ENCODE measurements at regions not wholly inside any gene's neighbourhood (a gene's known extent, or its start where the extent isn't known, plus 50 kb on each side); places are given as distances from the start of the nearest gene placed in this dataset.

DNA sequence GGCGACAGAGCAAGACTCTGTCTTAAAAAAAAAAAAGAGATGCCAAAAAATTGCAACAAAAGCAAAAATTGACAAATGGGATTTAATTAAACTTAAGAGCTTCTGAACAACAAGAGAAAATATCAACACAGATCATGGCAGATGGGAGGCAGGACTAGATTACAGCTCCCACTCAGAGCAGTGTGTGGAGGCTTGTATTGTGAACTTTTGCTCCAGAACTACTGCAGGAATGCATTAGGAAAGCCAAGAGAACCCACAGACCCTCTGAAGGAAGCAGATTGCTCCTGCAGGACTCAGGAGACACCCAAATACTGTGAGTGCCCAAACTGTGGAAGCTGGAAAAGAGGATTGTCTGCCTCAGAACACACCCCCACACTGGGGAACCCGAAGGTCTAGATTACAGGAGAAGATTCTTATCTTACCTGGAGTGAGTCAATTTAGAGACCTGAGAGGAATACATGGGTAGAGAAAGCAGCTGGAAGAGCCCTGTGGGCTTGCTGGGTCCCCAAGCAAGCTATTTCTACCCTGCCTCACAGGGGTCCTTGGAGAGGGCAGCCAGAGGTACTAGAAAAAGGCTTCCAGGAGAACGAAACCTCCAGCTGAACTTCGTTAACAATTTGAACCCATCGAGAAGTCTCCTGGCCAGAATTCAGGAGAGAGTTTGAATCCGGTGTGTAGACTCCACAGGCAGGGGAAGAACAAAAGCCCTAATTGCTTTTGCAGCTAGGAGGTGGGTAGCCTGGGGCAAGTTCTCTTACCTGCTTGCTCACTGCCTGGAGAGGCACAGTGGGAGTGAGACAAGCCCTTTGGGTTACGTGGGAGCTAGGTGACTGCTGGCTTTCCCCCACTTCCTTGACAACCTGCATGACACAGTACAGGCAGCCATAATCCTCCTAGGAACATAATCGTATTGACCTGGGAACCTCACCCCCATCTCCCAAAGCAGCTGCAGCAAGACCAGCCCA, 593.4 kb upstream of the RGMB start:
- H2BK120ac ChIP-seq (replicated peaks; ENCODE audit: low read depth, low read length), result no peak overlapping the region
- H3K9ac ChIP-seq (replicated peaks in 1 of 4; ENCODE audit: extremely low read depth in 1 of 4, low read depth in 3 of 4, low read length in 3 of 4), result no peak overlapping the region
- FAIRE-seq, result no peak
- H3K14ac ChIP-seq (ENCODE audit: insufficient read length), result no peak overlapping the region
- H3K79me2 ChIP-seq (ENCODE audit: control insufficient read depth in 1 of 2, insufficient read depth in 2 of 2, low read length in 2 of 2), result no peaks in the 10 kb centered on the region
- no peak overlapping the region for H3K4me3 ChIP-seq (ENCODE audit: extremely low read depth in 1 of 4, insufficient read depth in 2 of 4, low read depth in 3 of 4, low read length in 4 of 4)
- H3K18ac ChIP-seq (ENCODE audit: extremely low read depth, low read length), result no peak overlapping the region
- no peaks in the 10 kb centered on the region for H4K20me1 ChIP-seq (replicated peaks in 1 of 2; ENCODE audit: control insufficient read depth in 1 of 2, insufficient read depth in 2 of 2, low read length in 2 of 2)
- no peak overlapping the region for H2AFZ ChIP-seq (ENCODE audit: low read length)
- no peaks in the 10 kb centered on the region for H3K36me3 ChIP-seq (ENCODE audit: control insufficient read depth in 2 of 4, insufficient read depth in 4 of 4, low read length in 3 of 4)
- no peak overlapping the region for H2AK5ac ChIP-seq (ENCODE audit: low read depth, low read length)
- no peak overlapping the region for H2BK15ac ChIP-seq (ENCODE audit: low read length)
- no peaks in the 10 kb centered on the region for H3K23me2 ChIP-seq (ENCODE audit: low read depth, low read length)
- H3K4ac ChIP-seq (replicated peaks; ENCODE audit: insufficient read length, low read depth, low read length), result no peak overlapping the region
- H3K4me2 ChIP-seq (ENCODE audit: insufficient read depth in 1 of 2, low read depth in 2 of 2, low read length in 2 of 2), result no peak overlapping the region
- H4K5ac ChIP-seq (ENCODE audit: insufficient read length, low read depth, low read length), result no peak overlapping the region
- no peak overlapping the region for H4K91ac ChIP-seq (replicated peaks; ENCODE audit: insufficient read length, low read length)
- no peak overlapping the region for H2BK5ac ChIP-seq (ENCODE audit: low read depth, low read length)
- H3K27me3 ChIP-seq (replicated peaks in 1 of 4; ENCODE audit: control insufficient read depth in 3 of 4, extremely low read depth in 1 of 4, insufficient read depth in 3 of 4, low read length in 3 of 4), result no peaks in the 10 kb centered on the region
- H3K23ac ChIP-seq (ENCODE audit: insufficient read length), result no peak overlapping the region
- no peaks in the 10 kb centered on the region for H3K79me1 ChIP-seq (ENCODE audit: low read depth, low read length)
- CTCF ChIA-PET (ENCODE audit: partially characterized antibody), result interaction anchor here (0.6 to 0.8 kb wide), 3 partner anchors 428 to 1590 kb away, joined by 3 to 4 read pairs (median 3); no protein-coding TSS in a partner anchor
- WGBS, 2 experiments (ENCODE audit: extremely low coverage in 1 of 2, insufficient coverage in 1 of 2, insufficient read length in 1 of 2, insufficient replicate concordance in 2 of 2, low coverage in 1 of 2, low lambda C conversion rate in 2 of 2, missing lambda C conversion rate in 1 of 2), result 90% methylated on average over 8 of the region's 8 CpGs; no CpG with 5 or more reads in 1 of the 2 experiments
- no peaks in the 10 kb centered on the region for H3K9me3 ChIP-seq (ENCODE audit: insufficient read depth in 2 of 2, low read depth in 1 of 2, low read length in 1 of 2)
- H2BK12ac ChIP-seq (ENCODE audit: low read depth, low read length), result no peak overlapping the region
- no peaks in the 10 kb centered on the region for H3K4me1 ChIP-seq (replicated peaks in 1 of 4; ENCODE audit: control insufficient read depth in 3 of 4, insufficient read depth in 4 of 4, low read length in 3 of 4)
- no peak overlapping the region for H2BK20ac ChIP-seq (ENCODE audit: low read length)
- no peak overlapping the region for H4K8ac ChIP-seq (ENCODE audit: extremely low read depth, insufficient read depth, low read length)
- H3K56ac ChIP-seq (replicated peaks; ENCODE audit: insufficient read length, low read depth, low read length), result no peak overlapping the region
- no peak overlapping the region for H3K27ac ChIP-seq (ENCODE audit: low read depth, low read length)
- TF ChIP-seq BACH1 (IDR thresholded peaks at IDR 0.05; ENCODE audit: low read length) (no peak), KDM5A (IDR thresholded peaks at IDR 0.05; ENCODE audit: low read length) (no peak), MAFK (IDR thresholded peaks at IDR 0.05; ENCODE audit: low read depth, low read length) (no peak), CBX5 (IDR thresholded peaks at IDR 0.05; ENCODE audit: low read depth, low read length) (no peak), KDM1A (IDR thresholded peaks at IDR 0.05; ENCODE audit: borderline replicate concordance, low read length) (no peak), POU5F1 (IDR thresholded peaks at IDR 0.05; ENCODE audit: low read depth, low read length) (no peak), EZH2 (IDR thresholded peaks at IDR 0.05; ENCODE audit: low read depth, low read length, severe bottlenecking) (no peak)
- no peak for DNase-seq (ENCODE audit: low read depth in 1 of 2, low spot score in 2 of 2)
- POLR2A ChIA-PET (ENCODE audit: partially characterized antibody), result no interaction called here

Measured in H1 (cell line).